Stimulated activated CD4-positive, alpha-beta T cell treated with anti-CD3 and anti-CD28 coated beads, Interleukin-12 subunit alpha, Interleukin-12 subunit beta, amount 100 ng/mL, for 48 hours (primary cell): ENCODE measurements at regions not wholly inside any gene's neighbourhood (a gene's known extent, or its start where the extent isn't known, plus 50 kb on each side); places are given as distances from the start of the nearest gene placed in this dataset.
"Not testable (repeated sequence)": the region's sequence is repeated elsewhere in the genome, so short reads cannot be mapped to it uniquely, and the experiment has no call there.

ENCODE experiments used
- DNase-seq, 3 donors: peaks; one replicate each; pipeline ENCODE4 v3.0.0-alpha.2; 2020; ENCODE audit warnings: low read depth in 2 of 3, low spot score in 1 of 3

DNA sequence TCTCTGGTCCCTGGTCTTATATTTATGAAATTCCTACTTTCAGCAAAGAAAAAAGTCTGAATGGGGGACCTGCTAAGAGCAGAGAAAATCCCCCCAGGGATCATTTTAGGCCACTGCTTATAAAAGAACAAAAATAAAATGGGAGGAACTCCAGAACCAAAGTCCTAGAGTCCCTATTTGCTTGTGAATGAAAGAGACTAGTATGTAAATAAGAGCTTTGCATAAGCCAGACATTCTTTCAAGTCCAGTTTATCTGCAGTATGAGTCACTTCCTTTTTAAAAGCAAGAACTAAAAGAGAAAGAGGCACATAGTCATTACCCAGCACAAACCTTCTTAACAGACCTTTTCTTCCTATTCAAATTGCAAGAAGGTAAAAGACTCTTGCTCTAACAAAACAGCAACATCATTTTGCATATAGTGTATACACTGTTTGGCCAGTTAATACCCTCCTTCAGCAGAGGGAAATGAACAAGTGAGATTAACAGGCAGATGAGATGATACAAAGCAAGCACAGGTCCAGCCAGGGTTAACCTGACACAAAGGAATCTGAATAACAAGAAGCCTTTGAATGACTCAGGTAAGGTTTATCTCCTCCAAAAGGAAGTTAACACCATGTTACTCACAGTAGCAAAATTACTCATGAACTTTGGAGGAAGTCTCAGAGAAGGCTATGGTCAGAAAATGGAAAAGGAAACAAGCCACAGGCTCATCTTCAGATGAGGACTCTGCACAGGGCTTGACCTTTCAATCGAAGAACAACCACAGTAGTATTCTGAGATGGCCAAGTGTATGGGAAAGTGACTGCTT lies 87.3 kb downstream of the PHLDA1 start:
- DNase-seq = peak in 1 of 3 donors; percentile 8

DNA sequence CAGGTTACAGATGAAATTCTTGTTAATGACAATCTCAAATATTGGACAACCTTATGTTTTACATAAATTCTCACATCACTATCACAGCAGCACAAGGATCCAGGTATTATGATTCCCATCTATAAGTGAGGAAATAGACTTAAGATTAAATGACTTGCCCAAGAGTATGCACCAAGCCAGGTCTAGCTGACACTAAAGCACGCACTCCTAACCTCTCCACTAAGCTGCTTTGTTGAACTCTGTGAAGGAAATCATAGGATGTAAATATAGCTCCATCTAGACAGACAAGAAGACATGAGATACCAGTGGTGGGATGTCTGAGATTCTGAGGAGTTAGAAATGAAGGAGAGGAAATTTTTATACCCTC lies 87.9 kb downstream of the PHLDA1 start:
- DNase-seq = no peak

DNA sequence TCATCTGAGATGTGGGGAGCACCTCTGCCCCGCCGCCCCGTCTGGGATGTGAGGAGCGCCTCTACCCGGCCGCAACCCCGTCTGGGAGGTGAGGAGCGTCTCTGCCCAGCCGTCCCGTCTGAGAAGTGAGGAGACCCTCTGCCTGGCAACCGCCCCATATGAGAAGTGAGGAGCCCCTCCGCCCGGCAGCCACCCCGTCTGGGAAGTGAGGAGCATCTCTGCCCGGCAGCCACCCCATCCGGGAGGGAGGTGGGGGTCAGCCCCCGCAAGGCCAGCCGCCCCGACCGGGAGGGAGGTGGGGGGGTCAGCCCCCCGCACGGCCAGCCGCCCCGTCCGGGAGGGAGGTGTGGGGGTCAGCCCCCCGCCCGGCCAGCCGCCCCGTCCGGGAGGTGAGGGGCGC lies 89.9 kb downstream of the PHLDA1 start:
- not testable (repeated sequence) for DNase-seq

- no peak for DNase-seq
Observed at GRCh38 chr12:75939016-75939642, 92.4 kb downstream of the PHLDA1 start.

DNA sequence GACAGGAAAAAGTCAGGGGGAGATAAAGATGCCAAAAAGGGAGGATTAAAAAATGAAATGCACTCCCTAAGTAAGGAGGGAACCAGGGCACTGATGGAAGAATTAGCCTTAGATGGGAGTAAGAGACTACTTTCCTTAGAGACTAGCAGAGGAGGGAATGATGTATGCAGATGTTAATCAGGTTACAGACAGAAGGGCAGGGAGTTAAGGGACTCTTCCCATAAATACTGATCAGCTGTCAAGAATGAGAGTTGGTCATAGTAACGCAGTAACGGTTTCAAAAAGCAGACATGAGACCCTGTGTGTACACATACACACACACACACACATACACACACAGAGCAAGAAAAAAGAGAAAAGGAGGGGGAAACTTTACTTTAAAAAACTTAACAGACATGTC lies 93.4 kb downstream of the PHLDA1 start:
- DNase-seq = no peak

GRCh38 chr12:75937486-75937885 lies 94.1 kb downstream of the PHLDA1 start:
- no peak for DNase-seq

- DNase-seq = no peak
Observed at GRCh38 chr12:75936515-75937440, 94.8 kb downstream of the PHLDA1 start.

DNA sequence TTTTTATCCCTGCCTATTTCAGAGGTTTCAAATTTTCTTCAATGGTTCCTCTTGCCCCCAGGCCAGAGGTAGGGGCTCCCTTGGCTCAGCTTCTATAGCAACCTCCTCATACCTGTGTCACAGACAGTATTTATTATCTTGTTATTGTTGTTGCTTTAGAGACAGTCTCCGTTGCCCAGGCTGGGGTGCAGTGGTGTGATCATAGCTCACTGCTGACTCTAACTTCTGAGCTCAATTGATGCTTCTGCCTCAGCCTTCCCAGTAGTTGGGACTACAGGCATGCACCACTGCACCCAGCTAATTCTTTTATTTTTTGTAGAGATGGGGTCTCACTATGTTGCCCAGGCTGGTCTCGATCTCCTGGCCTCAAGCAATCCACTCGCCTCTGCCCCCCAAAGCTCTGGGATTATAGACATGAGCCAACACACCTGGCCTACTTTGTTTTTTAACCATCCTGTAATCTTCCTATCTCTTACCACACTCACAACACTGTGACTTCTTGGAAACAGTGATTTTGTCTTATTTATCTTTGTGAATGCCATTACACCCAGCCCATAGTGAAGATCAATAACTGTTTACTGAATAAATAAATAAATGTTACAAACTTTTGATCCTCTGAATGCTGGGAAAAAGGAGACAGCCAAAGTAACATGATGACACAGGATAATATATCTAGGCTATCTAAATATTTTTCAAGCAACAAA lies 95.9 kb downstream of the PHLDA1 start:
- DNase-seq = no peak

- no peak for DNase-seq
Observed at GRCh38 chr12:75933101-75933500, 98.5 kb downstream of the PHLDA1 start.

GRCh38 chr12:75932241-75932640 lies 99.3 kb downstream of the PHLDA1 start:
- no peak for DNase-seq

GRCh38 chr12:75923964-75924666 lies 107.5 kb downstream of the PHLDA1 start:
- no peak for DNase-seq

GRCh38 chr12:75922944-75923642 lies 108.5 kb downstream of the PHLDA1 start:
- no peak for DNase-seq

- no peak for DNase-seq
Observed at GRCh38 chr12:75921622-75922289, 109.8 kb downstream of the PHLDA1 start.

DNA sequence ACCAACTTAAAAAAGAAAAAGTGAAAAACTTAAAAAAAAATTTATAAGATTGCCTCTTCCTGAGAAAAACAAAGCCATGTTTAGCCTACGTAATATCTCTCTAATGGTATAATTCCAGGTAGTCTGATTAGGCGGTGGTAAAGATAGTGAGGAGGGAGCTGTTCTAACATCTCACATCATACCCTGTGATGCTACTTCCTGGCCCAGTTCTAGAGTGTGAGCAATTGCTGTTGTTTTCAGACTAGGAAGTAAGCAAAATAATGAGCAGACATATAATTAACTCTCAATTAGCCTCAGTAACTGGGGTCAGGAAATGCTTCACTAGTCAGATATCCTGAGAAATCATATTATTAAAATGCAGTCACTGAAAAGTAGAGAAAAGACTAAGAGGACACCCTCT lies 113.9 kb downstream of the PHLDA1 start:
- no peak for DNase-seq

- no peak for DNase-seq
Observed at GRCh38 chr12:75917083-75917482, 114.5 kb downstream of the PHLDA1 start.

- peak; percentile 24 to 48 (median 25) for DNase-seq
Observed at GRCh38 chr12:75913502-75914351, 117.8 kb downstream of the PHLDA1 start.

- no peak for DNase-seq
Observed at GRCh38 chr12:75909714-75910656, 121.6 kb downstream of the PHLDA1 start.
